Fibroblast of the aortic adventitia (primary cell): ENCODE measurements at regions not wholly inside any gene's neighbourhood (a gene's known extent, or its start where the extent isn't known, plus 50 kb on each side); places are given as distances from the start of the nearest gene placed in this dataset. TPM values are rescaled to one million over a fixed set of nuclear protein-coding genes. Genes with fewer than 3 reads are reported as not detected.
A peak's percentile ranks its signal among the peaks of the same experiment; 100 is the strongest.

Source experiments
- DNase-seq: peaks from one replicate; pipeline ENCODE4 v3.0.0-alpha.2; 2010; ENCODE audit warnings: low read depth
- H3K4me3 ChIP-seq: 2 replicates; pipeline ENCODE4 v1.5.1; 2011; ENCODE audit warnings: low read depth, mild to moderate bottlenecking, control low read depth, low read length, moderate library complexity
- small RNA-seq: library from RNA; depleted of rRNA; stranded (forward); fragments of <200 nt; gene quantifications from one replicate; pipeline ENCODE3, GENCODE V24; 2012
- TF ChIP-seq, protein P1 (sequence below): IDR thresholded peaks from 2 replicates; pipeline ENCODE4 v1.5.1; 2011; ENCODE audit warnings: mild to moderate bottlenecking, low read length, control low read depth, inconsistent platforms; ENCODE audit not compliant: insufficient read depth

DNA sequence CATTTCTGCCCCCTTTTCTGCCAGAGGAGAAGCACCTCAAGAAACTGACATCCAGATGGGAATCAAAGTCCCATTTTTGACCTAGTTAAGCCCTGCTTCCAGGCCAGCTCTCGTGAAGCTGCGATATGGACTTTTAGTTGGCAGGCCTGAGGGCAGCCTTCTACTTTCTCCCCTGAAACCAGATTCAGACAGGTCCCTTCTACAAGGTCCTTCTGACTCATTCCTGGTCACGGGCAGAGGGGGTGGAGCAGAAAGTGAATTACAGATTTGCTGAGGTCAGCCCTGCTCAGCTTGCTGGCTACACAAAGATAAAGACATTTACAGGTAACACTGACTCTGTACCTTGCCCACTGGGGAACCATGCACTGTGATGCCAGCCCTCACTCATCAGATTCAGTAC is 52.8 kb upstream of the TUT7 start:
- DNase-seq: peak; percentile 51
- no peak overlapping the region for H3K4me3 ChIP-seq

DNA sequence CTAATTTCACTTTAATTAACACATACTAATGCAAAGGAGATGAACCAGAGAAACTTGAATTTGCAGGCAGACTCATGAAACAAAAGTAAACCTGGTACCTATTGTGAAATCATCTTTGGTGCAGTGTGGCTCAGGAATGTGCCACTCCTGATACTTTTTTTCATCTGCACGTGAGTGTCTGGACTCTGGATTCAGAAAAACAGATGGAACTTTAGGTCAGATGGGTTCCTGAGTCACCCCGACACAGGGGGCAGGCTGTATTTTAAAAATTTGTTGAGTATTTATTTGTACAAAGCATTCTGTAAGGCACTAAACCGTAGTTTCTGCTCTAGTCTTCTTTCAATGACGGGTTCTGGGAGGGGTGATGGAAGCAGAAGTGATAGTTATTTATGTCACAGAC is 52.2 kb upstream of the TUT7 start:
- TF ChIP-seq, protein P1, sequence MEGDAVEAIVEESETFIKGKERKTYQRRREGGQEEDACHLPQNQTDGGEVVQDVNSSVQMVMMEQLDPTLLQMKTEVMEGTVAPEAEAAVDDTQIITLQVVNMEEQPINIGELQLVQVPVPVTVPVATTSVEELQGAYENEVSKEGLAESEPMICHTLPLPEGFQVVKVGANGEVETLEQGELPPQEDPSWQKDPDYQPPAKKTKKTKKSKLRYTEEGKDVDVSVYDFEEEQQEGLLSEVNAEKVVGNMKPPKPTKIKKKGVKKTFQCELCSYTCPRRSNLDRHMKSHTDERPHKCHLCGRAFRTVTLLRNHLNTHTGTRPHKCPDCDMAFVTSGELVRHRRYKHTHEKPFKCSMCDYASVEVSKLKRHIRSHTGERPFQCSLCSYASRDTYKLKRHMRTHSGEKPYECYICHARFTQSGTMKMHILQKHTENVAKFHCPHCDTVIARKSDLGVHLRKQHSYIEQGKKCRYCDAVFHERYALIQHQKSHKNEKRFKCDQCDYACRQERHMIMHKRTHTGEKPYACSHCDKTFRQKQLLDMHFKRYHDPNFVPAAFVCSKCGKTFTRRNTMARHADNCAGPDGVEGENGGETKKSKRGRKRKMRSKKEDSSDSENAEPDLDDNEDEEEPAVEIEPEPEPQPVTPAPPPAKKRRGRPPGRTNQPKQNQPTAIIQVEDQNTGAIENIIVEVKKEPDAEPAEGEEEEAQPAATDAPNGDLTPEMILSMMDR: no peak
- DNase-seq: peak; percentile 74
- no peak overlapping the region for H3K4me3 ChIP-seq

More for the DNA sequence above, 52.8 kb upstream of the TUT7 start:
- TF ChIP-seq, protein P1: no peak

DNA sequence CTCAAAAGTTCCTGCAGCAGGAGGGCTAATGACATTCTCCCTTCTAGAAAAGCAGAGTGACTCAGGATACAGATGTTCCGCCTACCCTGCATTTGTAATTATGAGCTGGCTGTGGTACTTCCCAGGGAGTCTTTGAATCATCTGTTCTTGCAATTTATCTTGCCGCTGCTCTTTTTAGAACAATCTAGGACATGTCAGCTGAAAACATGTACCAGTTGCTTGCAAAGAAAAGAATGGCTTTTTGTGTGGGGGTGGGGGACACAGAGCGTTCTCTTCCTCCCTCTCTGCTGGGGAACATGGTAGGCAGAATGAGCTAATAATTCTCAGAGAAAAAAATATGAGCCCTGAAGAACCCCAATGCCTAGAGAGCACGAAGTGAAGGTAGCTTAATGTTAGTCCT is 51.7 kb upstream of the TUT7 start:
- no peak overlapping the region for H3K4me3 ChIP-seq
- peak; percentile 88 for DNase-seq
- TF ChIP-seq, protein P1: no peak

DNA sequence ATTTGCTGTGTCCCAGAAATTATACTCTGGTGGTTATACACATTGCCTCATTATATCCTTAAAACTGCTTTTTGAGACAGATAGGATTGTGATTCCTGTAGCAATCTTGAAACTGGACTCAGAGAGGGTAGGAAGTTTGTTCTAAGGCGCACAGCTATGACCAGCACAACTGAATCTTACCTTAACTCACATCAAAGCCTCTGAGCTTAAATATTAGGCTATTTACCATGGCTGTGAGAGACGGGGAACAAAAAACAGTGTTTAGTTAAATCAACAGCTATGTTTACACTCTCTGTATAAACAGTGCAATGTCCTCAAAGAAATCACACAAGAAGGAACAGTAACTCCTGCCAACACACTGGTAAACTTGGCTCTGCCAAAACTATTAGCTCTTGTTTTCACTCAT is 50.9 kb upstream of the TUT7 start:
- no peak overlapping the region for H3K4me3 ChIP-seq
- TF ChIP-seq, protein P1: no peak
- DNase-seq: no peak

Small RNA genes lying in the stretch of these regions (small RNA-seq; reads per million reads assigned to genes)
- gene AL158828.1 (not detected), gene RNU2-36P (23.4 reads per million, percentile 96 among the genes with 10 or more reads in this experiment)
